DMS153 treated with DMSO at 0.1 percent for 48 hours (cell line): ENCODE measurements at regions not wholly inside any gene's neighbourhood (a gene's known extent, or its start where the extent isn't known, plus 50 kb on each side); places are given as distances from the start of the nearest gene placed in this dataset.
A peak's percentile ranks its signal among the peaks of the same experiment; 100 is the strongest.
"Not testable (repeated sequence)": the region's sequence is repeated elsewhere in the genome, so short reads cannot be mapped to it uniquely, and the experiment has no call there.

Source experiments
- DNase-seq: peaks from one replicate; lab custom pipeline; 2025; ENCODE audit not compliant: unreplicated experiment; lab: John Stamatoyannopoulos, UW

DNA sequence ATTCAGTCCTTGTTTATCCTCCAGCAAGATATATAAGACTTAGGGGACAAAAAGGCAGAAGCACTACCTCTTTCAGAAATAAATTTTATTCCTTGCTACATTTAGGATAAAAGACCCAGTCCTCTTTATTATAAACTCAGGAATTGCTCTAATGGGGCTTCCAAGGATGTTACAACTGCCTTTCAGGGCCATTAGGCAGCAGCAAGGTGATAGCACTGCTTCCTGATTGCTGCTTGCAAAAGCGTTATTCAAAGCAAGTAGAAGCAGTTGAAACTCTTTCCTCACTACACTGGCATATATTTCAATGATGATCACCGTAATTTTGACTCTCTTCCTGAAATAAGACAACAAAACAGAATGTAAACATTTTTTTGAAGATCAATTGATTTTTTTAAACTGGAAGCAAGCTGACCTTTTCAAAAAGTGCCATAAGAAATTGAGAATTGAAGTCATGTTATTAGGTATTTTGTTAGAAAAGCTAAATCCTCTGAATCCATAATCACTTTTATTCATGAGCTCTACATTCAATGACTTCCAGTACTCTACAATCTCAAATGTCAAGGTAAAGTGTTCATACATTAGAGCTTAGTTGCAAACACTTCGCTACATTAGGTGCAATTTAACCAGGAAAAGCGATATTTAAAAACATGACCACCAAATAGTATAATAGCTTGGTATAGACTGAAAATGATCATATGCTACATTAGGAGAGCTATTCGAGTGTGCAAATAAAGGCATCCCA lies 233.4 kb upstream of the SYT10 start:
- no peak for DNase-seq

- no peak for DNase-seq
These were observed 237.2 kb upstream of the SYT10 start for GRCh38 chr12:33676866-33677265.

DNA sequence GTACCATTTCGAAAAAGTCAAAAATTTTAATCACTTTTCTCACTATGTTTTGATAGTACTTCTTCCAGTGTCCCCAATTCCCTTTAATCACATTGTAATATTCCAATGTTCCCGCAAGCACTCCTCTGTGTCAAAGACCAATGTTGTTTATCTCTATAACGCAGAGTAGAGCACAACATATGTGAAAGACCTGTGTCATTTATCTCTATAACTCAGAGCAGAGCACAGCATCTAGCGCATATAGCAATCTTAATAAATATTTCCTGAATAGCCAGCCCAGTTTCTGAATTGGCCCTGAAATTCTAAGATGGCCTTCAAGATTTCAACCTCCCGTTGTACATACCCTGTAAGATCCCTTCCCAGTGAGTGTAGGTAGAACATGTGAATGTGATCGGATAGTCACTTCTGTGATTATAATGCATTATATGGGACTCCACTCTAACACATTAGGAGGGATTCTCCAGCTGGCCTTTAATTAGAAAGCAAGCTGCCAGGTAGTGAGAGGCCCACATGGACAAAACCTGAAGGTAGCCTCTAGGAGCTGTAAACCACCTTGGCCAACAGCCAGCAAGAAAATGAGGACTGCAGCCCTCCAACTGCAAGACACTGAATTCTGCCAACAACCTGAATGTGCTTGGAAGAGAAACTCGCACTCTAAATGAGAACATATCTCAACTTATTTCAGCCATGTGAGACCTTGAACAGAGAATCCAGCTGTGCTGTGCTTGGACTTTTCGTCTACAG lies 238.8 kb upstream of the SYT10 start:
- DNase-seq: no peak

DNA sequence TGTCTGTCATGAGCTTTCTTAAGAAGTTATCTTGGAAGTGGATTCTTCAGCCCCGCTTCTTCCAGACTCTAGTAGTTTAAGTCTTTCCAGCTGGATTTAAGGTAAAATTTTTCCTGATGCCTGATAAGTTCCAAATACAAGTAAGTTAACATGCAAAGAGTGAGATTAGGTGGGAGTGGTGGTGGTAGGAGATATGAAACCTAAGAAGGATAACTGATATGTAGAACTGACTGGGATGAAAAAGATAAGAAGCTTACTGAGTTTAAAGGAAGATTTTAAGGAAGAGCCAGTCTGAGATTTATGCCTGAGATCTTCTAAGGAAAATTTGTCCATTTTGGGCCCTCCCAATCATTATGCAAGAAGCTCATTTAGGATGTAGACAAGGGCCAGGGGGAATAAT lies 250.9 kb upstream of the SYT10 start:
- DNase-seq: no peak

DNA sequence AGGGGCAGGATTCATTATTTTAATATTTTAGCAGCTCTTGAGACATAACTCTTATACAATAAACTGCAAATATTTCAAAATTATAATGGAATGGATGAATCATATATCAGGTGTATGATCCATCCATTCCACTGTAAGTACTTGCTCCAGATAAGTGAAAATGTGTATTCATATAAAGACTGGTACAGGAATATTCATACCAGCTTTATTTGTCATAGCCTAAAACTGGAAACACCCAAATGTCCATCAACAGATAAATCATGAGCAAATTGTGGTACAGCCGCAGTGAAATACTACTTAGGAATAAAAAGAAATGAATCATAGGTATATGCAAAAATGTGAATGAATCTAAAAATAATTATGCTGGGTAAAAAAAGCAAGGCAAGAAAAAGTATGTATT lies 263.6 kb upstream of the SYT10 start:
- DNase-seq: no peak

- no peak for DNase-seq
These were observed 267.3 kb upstream of the SYT10 start for GRCh38 chr12:33706927-33707326.

GRCh38 chr12:33708935-33709334 lies 269.3 kb upstream of the SYT10 start:
- no peak for DNase-seq

DNA sequence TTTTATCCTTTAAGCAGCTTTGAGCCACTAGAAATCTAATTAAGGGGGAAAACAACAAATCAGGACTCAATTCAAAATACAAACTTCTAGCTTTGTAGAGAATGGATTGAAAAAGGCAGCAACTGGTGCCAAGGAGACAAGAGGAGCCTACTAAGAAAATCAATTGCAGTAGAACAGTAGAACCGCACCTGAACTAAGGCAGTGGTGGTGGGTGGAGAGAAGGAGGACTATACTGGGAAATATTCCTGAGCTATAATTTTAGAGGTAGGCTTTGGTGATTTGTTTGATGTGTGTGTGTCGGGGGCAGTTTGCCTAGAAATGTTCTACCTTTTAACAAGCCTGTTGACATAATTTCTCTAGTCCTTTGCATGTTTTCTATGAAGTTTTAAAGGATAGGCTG lies 270.9 kb upstream of the SYT10 start:
- DNase-seq: no peak

- no peak for DNase-seq
These were observed 279.0 kb upstream of the SYT10 start for GRCh38 chr12:33718631-33719030.

DNA sequence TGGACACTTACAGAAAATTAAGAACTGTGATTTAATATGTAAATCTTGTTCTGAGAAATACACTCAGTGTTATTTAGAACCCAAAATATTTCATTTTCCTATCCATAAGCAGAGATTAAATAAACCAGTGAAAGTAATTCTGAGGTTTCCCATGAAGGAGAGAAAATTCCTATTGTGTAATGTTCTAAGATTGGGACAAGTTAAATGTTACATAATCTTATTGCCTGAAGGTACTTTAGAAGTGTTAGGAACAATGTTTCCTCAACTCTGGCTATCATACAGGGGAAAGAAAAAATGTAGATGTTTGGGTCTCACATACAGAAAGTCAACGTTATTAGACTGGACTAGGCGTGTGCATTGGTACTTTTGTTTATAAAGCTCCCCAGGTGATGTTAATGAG lies 281.9 kb upstream of the SYT10 start:
- no peak for DNase-seq

- DNase-seq: peak; percentile 6
These were observed 285.2 kb upstream of the SYT10 start for GRCh38 chr12:33724867-33725266.

GRCh38 chr12:33734871-33735270 lies 287.4 kb upstream of the ALG10 start:
- no peak for DNase-seq

DNA sequence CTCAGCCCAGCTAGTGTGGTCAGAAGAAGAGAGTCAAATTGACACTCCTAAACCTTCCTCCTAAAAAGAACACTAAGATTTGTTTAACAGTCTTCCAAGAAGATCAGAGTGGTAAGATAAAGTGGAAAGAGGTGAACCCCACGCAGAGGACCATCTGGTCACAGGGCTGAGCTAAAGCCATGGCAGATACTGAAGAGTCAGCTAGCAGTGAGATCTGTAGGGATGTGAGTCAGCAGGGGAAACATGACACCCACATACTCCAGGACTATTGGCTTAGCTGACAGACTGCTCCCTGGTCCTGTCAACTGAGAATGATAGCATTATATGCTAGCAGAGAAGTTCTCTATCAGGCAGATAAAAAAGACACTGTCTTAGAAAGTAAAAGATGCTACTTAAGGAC lies 269.4 kb upstream of the ALG10 start:
- no peak for DNase-seq

DNA sequence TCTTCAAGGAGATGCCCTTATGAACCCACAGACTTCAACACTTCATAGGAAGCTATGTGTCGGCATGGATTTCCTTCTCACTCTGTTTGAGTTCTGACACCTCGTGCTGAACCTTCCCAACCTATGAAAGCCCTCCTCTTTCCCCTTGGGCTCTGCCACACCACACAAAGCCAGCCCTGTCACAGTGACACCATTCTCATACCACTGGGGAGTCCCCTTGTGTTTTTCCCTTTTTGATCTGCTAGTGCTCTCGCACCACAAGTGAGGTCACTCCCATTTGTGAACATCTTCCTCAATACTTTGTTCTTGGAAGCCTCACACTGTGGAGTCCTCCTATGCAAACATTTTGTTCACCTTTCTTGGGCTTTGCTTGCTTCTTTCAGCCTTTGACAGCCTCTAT lies 264.6 kb upstream of the ALG10 start:
- DNase-seq: no peak

DNA sequence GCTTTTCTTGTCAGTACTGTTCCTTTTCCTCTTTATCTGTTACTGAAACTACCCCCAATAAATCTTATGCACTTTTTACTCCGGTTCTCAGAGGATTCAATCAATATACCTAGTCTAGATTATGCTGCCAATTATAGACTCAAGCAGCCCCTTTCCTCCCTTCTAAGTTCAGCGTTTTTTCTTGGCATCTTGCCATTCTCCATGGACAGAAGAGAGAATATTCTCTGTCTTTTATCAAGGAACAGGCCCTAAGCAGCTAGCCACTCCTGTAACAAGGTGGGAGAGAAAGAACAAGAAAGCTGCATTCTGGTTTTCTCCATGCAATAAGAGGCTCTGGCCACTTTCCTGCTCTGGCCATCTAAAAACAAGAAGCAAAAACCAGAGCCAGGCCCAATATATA lies 263.0 kb upstream of the ALG10 start:
- no peak for DNase-seq

DNA sequence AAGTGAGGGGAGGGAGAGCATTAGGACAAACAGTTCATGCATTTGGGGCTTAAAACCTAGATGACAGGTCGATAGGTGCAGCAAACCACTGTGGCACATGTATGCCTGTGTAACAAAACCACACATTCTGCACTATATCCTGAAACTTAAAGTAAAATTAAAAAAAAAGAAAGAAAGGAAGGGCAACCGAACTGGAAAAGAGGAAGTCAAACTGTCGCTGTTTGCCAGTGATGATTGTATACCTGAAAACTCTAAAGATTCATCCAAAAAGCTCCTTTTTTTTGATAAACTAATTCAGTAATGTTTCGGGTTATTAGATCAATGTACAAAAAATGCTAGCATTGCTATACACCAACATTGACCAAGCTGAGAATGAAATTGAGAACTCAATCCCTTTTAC lies 259.0 kb upstream of the ALG10 start:
- no peak for DNase-seq

DNA sequence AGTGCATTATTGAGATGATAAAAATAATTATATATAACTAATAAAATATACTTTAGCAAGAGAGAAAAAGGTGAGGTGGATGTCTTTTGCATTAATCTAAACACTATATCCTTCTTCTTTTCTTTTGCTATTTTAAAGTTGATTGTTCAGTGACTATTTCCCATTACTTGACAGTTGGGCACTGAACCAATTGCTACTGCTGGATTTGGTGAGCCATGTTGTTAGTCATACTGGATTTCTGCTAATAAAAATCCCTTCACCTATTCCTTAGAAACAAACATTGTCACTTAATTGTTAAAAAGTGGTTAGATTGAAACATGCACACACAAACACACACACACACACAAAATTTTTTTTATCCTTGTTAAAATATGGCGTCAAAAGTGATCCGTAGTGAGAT lies 251.6 kb upstream of the ALG10 start:
- no peak for DNase-seq

GRCh38 chr12:33771889-33772288 lies 250.4 kb upstream of the ALG10 start:
- DNase-seq: no peak

- not testable (repeated sequence) for DNase-seq
These were observed 249.2 kb upstream of the ALG10 start for GRCh38 chr12:33773091-33773490.

DNA sequence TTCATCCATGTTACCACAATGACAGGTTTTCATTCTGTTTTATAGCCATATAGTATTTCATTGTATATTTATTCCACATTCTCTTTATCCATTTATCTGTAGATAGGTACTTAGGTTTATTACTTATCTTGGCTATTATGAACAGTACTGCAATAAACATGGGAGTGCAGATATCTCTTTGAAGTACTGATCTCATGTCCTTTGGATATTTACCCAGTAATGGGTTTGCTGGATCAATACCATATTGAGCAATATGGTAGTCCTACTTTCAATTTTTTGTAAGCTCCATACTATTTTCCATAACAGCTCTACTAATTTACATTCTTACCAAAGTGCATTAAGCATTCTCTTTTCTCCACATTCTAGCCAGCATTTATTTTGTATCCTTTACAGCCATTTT lies 235.8 kb upstream of the ALG10 start:
- no peak for DNase-seq

GRCh38 chr12:33794954-33795353 lies 227.3 kb upstream of the ALG10 start:
- no peak for DNase-seq

DNA sequence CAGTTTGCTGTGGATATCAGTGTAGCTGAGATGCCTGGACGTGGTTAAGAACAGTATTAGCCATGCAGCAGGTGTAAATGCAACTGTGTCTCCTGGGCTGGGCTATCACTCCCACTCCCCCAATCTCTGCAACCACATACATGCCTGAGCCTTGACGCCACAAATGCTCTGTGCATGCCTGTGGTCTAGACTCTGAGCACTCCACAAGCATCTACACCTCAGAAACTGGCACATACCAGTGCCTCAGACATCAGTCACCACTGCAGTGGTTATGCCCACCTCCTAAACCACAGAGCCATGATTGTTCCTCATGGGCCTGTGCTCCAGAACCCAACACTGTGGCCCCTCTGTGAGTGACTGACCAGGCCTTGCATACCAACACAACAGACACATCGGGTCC lies 226.8 kb upstream of the ALG10 start:
- DNase-seq: no peak

- no peak for DNase-seq
These were observed 208.8 kb upstream of the ALG10 start for GRCh38 chr12:33813536-33813935.
